Kidney epithelial cell (primary cell): ENCODE measurements at regions not wholly inside any gene's neighbourhood (a gene's known extent, or its start where the extent isn't known, plus 50 kb on each side); places are given as distances from the start of the nearest gene placed in this dataset.

Experiments
- DNase-seq: peaks from one replicate; pipeline ENCODE4 v3.0.0-alpha.2; 2010; ENCODE audit warnings: low read depth
- H3K27me3 ChIP-seq: 2 replicates; pipeline ENCODE4 v1.6.0; 2011; ENCODE audit warnings: low read length; ENCODE audit not compliant: control insufficient read depth, insufficient read depth
- H3K36me3 ChIP-seq: 2 replicates; pipeline ENCODE4 v1.5.1; 2011; ENCODE audit warnings: low read length; ENCODE audit not compliant: control insufficient read depth, insufficient read depth
- H3K4me3 ChIP-seq: 2 replicates; pipeline ENCODE4 v1.5.1; 2011; ENCODE audit warnings: low read depth, mild to moderate bottlenecking, control low read depth, low read length
- TF ChIP-seq, protein P1 (sequence below): IDR thresholded peaks from 2 replicates; pipeline ENCODE4 v1.5.1; 2011; ENCODE audit warnings: mild to moderate bottlenecking, moderate library complexity, low read length, control low read depth, inconsistent platforms; ENCODE audit not compliant: insufficient read depth, poor library complexity, severe bottlenecking

DNA sequence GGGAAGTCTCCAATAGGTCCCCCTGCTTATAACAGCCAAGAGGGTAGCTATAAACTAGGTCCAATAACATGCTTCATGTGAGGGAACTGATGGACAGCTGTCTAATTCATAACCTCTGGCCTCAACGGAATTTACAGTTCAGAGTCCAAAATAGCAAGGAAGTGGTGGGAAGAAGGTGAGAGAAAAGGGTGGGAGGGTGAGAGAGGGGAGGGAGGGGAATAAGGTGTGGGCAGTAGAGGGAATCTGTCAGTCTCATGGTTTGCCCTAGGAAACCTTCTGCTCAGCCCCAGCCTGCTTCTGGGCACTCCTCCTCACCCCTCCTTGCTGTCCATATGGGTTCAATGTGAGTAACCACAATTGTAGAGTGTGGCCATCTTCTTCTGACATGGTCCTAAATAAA lies 133.4 kb upstream of the ADO start:
- no peaks in the 10 kb centered on the region for H3K27me3 ChIP-seq
- TF ChIP-seq, protein P1, sequence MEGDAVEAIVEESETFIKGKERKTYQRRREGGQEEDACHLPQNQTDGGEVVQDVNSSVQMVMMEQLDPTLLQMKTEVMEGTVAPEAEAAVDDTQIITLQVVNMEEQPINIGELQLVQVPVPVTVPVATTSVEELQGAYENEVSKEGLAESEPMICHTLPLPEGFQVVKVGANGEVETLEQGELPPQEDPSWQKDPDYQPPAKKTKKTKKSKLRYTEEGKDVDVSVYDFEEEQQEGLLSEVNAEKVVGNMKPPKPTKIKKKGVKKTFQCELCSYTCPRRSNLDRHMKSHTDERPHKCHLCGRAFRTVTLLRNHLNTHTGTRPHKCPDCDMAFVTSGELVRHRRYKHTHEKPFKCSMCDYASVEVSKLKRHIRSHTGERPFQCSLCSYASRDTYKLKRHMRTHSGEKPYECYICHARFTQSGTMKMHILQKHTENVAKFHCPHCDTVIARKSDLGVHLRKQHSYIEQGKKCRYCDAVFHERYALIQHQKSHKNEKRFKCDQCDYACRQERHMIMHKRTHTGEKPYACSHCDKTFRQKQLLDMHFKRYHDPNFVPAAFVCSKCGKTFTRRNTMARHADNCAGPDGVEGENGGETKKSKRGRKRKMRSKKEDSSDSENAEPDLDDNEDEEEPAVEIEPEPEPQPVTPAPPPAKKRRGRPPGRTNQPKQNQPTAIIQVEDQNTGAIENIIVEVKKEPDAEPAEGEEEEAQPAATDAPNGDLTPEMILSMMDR: no peak
- no peaks in the 10 kb centered on the region for H3K36me3 ChIP-seq
- no peak for DNase-seq
- no peak overlapping the region for H3K4me3 ChIP-seq

DNA sequence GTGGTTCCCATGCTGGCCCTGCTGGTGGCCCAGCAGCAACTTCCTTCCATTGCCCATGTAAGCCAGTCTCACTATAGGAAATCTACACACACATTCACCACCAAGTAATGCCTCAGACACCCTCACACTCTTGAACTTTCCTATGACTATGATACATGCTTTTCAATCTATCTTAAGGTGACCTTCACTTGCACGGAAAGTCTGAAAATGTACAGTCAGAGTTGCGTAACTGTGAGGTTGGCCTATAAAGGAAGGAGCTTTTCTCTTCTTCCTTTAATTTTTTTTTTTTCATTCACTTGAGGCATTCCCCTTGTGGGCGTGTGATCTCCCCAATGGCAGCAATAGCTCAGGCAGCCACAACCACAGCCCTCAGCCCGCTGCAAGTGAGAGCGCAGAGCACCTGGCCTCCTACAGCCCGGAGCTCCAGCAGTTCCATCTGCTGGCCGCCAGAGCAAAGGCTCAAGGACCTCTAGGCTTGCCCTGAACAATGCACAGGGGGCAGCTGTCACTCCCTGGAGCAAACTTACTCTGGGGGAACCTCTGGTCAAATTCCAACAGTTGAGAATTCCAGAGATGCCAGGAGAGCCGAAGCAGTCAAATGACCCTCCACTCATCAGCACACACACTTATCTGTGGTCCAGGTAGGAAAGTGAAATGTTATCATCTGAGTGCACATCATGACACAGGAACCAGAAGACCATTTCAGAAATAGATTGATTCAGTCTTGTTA lies 123.1 kb upstream of the ADO start:
- H3K27me3 ChIP-seq: no peaks in the 10 kb centered on the region
- TF ChIP-seq, protein P1: peak; percentile 4
- DNase-seq: no peak
- no peak overlapping the region for H3K4me3 ChIP-seq
- no peaks in the 10 kb centered on the region for H3K36me3 ChIP-seq

DNA sequence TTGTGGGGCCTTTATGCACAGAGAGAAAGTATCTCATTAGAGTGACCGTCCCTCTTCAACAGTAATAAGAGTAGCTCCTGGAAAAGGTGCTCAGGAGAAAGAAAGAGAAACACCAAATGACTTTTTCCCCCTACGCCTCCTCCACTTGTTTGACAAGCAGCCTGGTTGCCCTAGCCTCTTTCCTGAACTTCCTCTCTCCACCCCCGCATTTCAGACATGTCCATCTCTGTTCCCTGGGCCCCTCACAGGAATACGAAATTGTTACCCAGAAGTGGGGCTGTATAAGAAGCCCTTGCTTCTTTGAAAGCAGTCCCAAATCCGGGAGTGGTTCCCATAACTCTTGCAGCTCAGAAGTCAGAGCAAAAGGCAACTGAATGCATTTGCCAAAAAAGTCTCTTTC lies 119.6 kb upstream of the ADO start:
- H3K4me3 ChIP-seq: no peak overlapping the region
- TF ChIP-seq, protein P1: no peak
- no peaks in the 10 kb centered on the region for H3K27me3 ChIP-seq

DNA sequence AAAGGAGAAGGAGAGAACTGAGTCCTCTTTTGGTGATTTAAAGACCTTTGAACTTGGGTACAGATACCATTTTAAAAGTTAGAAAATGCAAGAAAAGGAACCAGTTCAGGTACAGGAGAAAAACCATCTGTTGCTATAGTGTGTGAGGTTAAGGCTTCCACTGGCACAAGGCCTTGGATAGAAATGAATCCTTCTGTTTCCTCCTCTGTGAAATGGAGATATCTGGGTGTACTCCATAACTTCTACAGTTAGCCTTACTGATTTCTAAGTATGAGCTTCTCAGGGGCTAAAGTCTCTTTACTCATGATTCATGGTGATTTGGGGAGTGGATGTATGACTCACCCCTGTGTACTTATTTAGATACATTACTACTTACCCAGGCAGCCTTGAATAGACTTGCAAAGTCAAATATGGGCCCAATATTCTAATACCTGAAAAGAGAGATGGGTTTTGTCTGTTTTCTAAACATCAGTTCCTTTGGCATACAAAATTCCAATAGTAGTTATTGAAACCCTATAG lies 117.2 kb upstream of the ADO start:
- H3K36me3 ChIP-seq: no peaks in the 10 kb centered on the region
- H3K4me3 ChIP-seq: no peak overlapping the region
- TF ChIP-seq, protein P1: no peak
- DNase-seq: peak; percentile 12
- no peaks in the 10 kb centered on the region for H3K27me3 ChIP-seq

More for the DNA sequence above, 119.6 kb upstream of the ADO start:
- no peak for DNase-seq
- no peaks in the 10 kb centered on the region for H3K36me3 ChIP-seq

DNA sequence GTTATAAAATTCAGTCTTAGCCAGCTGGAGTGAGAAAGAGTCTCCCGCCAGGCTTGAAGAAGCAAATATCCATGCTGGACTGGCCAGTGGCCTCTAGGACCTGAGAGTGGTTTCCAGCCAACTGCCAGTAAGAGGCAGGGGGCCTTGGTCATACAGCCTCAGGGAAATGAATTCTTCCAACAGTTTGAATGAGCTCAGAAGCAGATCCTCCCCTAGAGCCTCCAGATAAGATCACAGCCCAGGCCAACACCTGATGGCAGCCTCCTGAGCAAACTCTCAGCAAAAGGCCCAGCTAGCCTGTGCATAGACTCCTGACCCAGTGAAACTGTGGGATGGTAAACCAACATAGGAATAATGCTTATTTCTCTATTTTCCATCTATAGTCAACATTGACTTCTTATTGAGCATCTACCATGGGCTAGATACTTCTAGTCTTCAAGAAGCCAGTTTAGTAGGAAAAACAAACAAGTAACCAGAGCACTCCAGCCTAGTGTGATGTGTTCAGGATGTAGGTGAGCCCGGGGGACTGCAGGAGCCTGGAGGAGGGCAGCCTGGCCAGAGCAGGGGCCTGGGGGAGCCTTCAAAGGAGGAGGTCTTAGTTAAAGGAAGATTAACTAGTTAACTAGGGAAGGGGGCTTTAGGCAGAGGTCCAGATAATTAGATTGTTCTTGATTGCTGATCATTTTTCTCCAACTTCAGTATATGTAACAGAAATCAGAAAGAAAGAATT lies 115.4 kb upstream of the ADO start:
- Histone ChIP-seq H3K27me3 (no peaks in the 10 kb centered on the region), H3K36me3 (no peaks in the 10 kb centered on the region), H3K4me3 (no peak overlapping the region)
- no peak for DNase-seq
- TF ChIP-seq, protein P1: no peak
